Breast epithelium (tissue), 3 donors: ENCODE measurements at regions not wholly inside any gene's neighbourhood (a gene's known extent, or its start where the extent isn't known, plus 50 kb on each side); places are given as distances from the start of the nearest gene placed in this dataset.

Source experiments
- POLR2AphosphoS5 ChIP-seq, 3 donors: sonication (generic); formaldehyde crosslinking; IDR thresholded peaks; one replicate each; pipeline ENCODE4 v1.6.1; 2017; ENCODE audit warnings: antibody characterized with exemption in 3 of 3
- TF ChIP-seq, protein P1 (sequence below), 3 donors: fragments of 450-650 bp; IDR thresholded peaks; one replicate each; pipeline ENCODE4 v1.5.1; 2016 to 2017; ENCODE audit warnings: antibody characterized with exemption in 3 of 3, mild to moderate bottlenecking in 3 of 3, moderate library complexity in 3 of 3

- no peak for TF ChIP-seq POLR2AphosphoS5 (IDR thresholded peaks at IDR 0.05)
- TF ChIP-seq, protein P1, sequence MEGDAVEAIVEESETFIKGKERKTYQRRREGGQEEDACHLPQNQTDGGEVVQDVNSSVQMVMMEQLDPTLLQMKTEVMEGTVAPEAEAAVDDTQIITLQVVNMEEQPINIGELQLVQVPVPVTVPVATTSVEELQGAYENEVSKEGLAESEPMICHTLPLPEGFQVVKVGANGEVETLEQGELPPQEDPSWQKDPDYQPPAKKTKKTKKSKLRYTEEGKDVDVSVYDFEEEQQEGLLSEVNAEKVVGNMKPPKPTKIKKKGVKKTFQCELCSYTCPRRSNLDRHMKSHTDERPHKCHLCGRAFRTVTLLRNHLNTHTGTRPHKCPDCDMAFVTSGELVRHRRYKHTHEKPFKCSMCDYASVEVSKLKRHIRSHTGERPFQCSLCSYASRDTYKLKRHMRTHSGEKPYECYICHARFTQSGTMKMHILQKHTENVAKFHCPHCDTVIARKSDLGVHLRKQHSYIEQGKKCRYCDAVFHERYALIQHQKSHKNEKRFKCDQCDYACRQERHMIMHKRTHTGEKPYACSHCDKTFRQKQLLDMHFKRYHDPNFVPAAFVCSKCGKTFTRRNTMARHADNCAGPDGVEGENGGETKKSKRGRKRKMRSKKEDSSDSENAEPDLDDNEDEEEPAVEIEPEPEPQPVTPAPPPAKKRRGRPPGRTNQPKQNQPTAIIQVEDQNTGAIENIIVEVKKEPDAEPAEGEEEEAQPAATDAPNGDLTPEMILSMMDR (IDR thresholded peaks at IDR 0.05) = no peak
These were observed 110.0 kb upstream of the CIBAR2 start for GRCh38 chr16:85222155-85222863.
